ENCODE measurements at regions not wholly inside any gene's neighbourhood (a gene's known extent, or its start where the extent isn't known, plus 50 kb on each side); places are given as distances from the start of the nearest gene placed in this dataset.

DNA sequence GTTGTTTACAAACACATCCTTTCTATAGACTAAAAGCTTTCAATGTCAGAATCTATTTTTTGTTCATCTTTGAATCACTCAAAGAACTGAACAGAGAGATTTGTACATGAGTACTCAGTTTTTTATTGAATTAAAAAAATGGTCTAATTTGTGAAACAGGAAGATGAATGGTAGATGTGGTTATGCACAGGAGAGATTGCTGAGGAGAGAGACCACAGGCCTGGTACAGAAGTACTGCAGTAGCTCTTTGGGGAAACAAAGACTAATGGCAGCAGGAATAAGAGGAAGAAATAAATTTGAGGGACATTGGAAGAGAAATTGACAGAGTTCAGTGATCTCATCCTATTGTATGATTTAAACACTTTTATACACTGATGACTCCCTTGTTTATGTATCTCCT is 222.0 kb upstream of the ARGLU1 start:
- H3K4me1 ChIP-seq (ENCODE audit: control insufficient read depth in 1 of 2, insufficient read depth in 2 of 2, low read length in 2 of 2) = no peaks in the 10 kb centered on the region
- H3K9me3 ChIP-seq (ENCODE audit: control insufficient read depth in 1 of 2, insufficient read depth in 1 of 2, low read depth in 1 of 2, low read length in 2 of 2) = no peaks in the 10 kb centered on the region
- ChIA-PET POLR2A (no interaction called here), CTCF (no interaction called here), RAD21 (ENCODE audit: low non-redundant PET in 1 of 2, low total read pairs in 2 of 2, uncharacterized antibody in 2 of 2, unreplicated experiment in 2 of 2) (no interaction called here)
- no peaks in the 10 kb centered on the region for H3K36me3 ChIP-seq (ENCODE audit: control insufficient read depth in 1 of 2, insufficient read depth in 2 of 2, low read length in 2 of 2)
- H4K20me1 ChIP-seq (ENCODE audit: insufficient read depth) = no peaks in the 10 kb centered on the region
- H3K9ac ChIP-seq (ENCODE audit: low read length) = no peak overlapping the region
- H3K9me2 ChIP-seq (ENCODE audit: insufficient read depth) = no peaks in the 10 kb centered on the region
- H3K4me2 ChIP-seq (ENCODE audit: low read length) = no peak overlapping the region
- H3K27me3 ChIP-seq (ENCODE audit: insufficient read depth, low read length) = no peaks in the 10 kb centered on the region
- no peaks in the 10 kb centered on the region for H3K79me2 ChIP-seq (ENCODE audit: insufficient read depth, low read length)
- no peak overlapping the region for H3K4me3 ChIP-seq (replicated peaks in 1 of 2; ENCODE audit: low read depth in 1 of 2, low read length in 2 of 2)
- no TSS peak for BruUV-seq (replicated peaks)
- no peak overlapping the region for H2AFZ ChIP-seq (ENCODE audit: low read depth, low read length, poor library complexity, severe bottlenecking)
- no peak overlapping the region for H3K27ac ChIP-seq (ENCODE audit: low read depth, low read length)
- intact Hi-C loops (cut with micrococcal nuclease) = no loop called here
- no peak for DNase-seq (ENCODE audit: low read depth, low spot score)
- TF ChIP-seq POLR2A (IDR thresholded peaks at IDR 0.05; ENCODE audit: borderline replicate concordance, extremely low read depth, insufficient read depth, insufficient read length) (no peak), ELF1 (IDR thresholded peaks at IDR 0.05; ENCODE audit: borderline replicate concordance, low read depth) (no peak), EZH2 (IDR thresholded peaks at IDR 0.05) (no peak), RAD21 (IDR thresholded peaks at IDR 0.05; ENCODE audit: low read depth) (no peak), MAX (IDR thresholded peaks at IDR 0.05) (no peak), SP1 (IDR thresholded peaks at IDR 0.05; ENCODE audit: low read depth) (no peak), CTCF (IDR thresholded peaks at IDR 0.05 in 2 of 3, conservative IDR thresholded peaks at IDR 0.05 in 1 of 3; ENCODE audit: borderline replicate concordance in 1 of 3, insufficient read depth in 1 of 3, low read depth in 2 of 3, low read length in 2 of 3) (no peak), ZFX (IDR thresholded peaks at IDR 0.05) (no peak), TCF7L2 (IDR thresholded peaks at IDR 0.05; ENCODE audit: borderline replicate concordance, extremely low read depth, insufficient read depth, insufficient read length) (no peak), SRF (IDR thresholded peaks at IDR 0.05; ENCODE audit: low read depth) (no peak), SIN3A (IDR thresholded peaks at IDR 0.05; ENCODE audit: low read depth) (no peak), ZNF274 (IDR thresholded peaks at IDR 0.05; ENCODE audit: low read depth, low read length) (no peak), FOSL1 (IDR thresholded peaks at IDR 0.05; ENCODE audit: low read depth) (no peak), EZH2phosphoT487 (IDR thresholded peaks at IDR 0.05; ENCODE audit: borderline replicate concordance) (no peak), JUND (IDR thresholded peaks at IDR 0.05) (no peak), CEBPB (IDR thresholded peaks at IDR 0.05; ENCODE audit: low read depth) (no peak)
- TF ChIP-seq, protein P1, sequence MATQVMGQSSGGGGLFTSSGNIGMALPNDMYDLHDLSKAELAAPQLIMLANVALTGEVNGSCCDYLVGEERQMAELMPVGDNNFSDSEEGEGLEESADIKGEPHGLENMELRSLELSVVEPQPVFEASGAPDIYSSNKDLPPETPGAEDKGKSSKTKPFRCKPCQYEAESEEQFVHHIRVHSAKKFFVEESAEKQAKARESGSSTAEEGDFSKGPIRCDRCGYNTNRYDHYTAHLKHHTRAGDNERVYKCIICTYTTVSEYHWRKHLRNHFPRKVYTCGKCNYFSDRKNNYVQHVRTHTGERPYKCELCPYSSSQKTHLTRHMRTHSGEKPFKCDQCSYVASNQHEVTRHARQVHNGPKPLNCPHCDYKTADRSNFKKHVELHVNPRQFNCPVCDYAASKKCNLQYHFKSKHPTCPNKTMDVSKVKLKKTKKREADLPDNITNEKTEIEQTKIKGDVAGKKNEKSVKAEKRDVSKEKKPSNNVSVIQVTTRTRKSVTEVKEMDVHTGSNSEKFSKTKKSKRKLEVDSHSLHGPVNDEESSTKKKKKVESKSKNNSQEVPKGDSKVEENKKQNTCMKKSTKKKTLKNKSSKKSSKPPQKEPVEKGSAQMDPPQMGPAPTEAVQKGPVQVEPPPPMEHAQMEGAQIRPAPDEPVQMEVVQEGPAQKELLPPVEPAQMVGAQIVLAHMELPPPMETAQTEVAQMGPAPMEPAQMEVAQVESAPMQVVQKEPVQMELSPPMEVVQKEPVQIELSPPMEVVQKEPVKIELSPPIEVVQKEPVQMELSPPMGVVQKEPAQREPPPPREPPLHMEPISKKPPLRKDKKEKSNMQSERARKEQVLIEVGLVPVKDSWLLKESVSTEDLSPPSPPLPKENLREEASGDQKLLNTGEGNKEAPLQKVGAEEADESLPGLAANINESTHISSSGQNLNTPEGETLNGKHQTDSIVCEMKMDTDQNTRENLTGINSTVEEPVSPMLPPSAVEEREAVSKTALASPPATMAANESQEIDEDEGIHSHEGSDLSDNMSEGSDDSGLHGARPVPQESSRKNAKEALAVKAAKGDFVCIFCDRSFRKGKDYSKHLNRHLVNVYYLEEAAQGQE (IDR thresholded peaks at IDR 0.05; ENCODE audit: low read depth) = no peak
- TF ChIP-seq, protein P2, sequence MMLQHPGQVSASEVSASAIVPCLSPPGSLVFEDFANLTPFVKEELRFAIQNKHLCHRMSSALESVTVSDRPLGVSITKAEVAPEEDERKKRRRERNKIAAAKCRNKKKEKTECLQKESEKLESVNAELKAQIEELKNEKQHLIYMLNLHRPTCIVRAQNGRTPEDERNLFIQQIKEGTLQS (IDR thresholded peaks at IDR 0.05) = no peak
- ATAC-seq = no peak
